Activated CD4-positive, CD25-positive, alpha-beta regulatory T cell treated with anti-CD3 and anti-CD28 coated beads, Interleukin-2, amount 50 U/mL, for 24 hours (primary cell): ENCODE measurements at regions not wholly inside any gene's neighbourhood (a gene's known extent, or its start where the extent isn't known, plus 50 kb on each side); places are given as distances from the start of the nearest gene placed in this dataset.
A peak's percentile ranks its signal among the peaks of the same experiment; 100 is the strongest.

Source experiments
- ATAC-seq, 2 donors: fragments of 150-1000 bp; cut with Tn5 transposase; one replicate each; pipeline ENCODE4 v1.10.0; 2021; ENCODE audit warnings: mild to moderate bottlenecking in 1 of 2, moderate library complexity in 1 of 2

GRCh38 chr13:24085662-24086061, 74.9 kb upstream of the SPATA13 start:
- no peak for ATAC-seq

- no peak for ATAC-seq
Measured at GRCh38 chr13:24086642-24087041, 73.9 kb upstream of the SPATA13 start.

- ATAC-seq = no peak
Measured at GRCh38 chr13:24087605-24088225, 72.8 kb upstream of the SPATA13 start.

DNA sequence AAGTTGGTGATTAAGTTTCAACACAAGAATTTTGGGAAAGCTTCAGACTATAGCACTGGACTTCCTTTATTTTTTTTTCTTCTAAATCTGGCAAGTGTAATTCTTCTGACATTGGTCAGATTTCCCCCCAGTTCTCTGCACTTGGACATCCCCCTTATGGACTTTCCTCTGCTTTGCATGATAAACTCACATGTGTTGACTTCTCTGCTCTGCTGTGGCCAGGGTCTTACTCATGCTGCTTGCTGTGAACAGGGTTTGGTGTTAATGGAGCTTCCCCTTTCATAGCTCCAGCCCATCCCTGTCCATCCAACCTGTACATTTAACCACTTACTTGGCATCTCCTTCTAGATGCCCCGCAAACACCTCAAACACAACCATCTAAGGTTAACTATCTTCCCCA, 70.5 kb upstream of the SPATA13 start:
- ATAC-seq = no peak

GRCh38 chr13:24091080-24091479, 69.4 kb upstream of the SPATA13 start:
- no peak for ATAC-seq

DNA sequence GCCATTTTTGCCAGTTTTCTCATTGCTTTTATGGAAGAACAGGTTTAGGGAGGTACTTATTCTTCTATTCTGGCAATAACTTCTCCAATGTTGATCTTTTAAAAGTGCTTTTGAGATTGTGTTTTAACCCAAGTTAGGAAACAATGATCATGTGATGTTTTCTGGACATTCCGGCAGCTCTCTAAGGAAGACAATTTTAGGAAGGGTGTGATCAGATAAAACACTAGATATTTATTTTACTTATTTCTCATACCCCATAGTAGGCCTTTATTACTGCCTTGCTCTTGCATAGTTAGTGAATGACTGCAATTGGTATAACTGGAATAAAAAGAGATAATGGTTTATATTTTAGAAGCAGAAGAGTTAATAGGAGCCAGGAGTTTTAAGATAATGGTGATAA, 68.4 kb upstream of the SPATA13 start:
- no peak for ATAC-seq

- ATAC-seq = no peak
Measured at GRCh38 chr13:24093047-24093446, 67.5 kb upstream of the SPATA13 start.

- ATAC-seq = no peak
Measured at GRCh38 chr13:24096659-24097058, 63.9 kb upstream of the SPATA13 start.

DNA sequence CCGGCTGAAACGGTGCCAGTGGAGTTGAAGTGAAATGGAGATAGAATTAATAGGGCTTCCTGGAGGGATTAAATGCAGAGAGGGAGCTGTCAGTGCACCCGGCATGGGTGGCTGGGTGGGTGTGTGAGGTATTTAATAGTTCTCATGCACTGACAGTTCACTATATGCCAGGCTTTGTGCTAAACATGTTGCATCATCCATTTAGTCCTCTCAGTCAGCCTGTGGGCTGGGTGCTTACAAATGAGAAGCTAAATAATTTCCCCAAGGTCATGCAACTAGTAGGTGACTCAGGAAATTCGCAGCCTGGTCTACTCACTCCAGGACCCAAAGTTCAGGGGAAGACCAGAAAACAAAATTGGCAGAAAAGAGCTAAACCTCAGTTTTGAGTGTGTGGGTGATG, 63.5 kb upstream of the SPATA13 start:
- peak; percentile 82 to 87 for ATAC-seq

DNA sequence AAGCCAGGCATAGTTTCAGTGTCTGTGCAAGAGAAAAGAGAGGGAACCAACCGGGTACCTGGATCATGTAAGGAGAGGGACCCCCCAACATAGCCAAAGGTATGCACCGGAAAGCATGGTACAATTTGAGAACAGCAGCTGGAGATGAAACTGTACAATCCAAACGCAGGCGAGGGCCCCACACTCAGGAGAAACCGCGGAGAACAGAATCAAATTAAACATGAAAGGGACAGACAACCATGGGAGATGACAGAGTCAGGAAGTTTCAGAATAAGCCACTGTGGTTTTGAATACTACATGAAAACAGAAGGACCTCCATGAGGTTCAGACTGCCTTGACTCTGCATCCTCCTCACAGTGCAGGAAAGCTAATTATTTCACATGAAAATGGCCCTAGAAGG, 62.9 kb upstream of the SPATA13 start:
- ATAC-seq = peak; percentile 46 to 56

GRCh38 chr13:24099490-24099889, 61.0 kb upstream of the SPATA13 start:
- no peak for ATAC-seq

DNA sequence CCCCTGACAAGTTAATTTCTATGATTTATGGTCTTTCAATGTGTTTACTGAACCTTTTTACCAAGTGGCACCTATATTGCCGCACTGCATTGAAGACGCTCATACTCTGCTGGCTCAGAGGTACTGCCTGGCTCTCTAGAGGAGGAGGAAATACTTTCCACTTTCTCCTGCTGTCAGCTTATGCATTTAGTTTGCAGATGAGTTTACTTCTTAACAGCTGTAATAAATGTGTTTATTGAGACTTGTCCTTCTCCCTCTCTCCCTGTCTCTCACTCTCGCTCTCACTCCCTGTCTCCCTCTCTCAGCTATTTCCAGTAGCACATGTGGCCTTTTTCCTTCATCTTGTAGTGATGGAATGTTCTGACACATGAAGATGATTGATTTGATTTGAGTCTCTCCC, 60.3 kb upstream of the SPATA13 start:
- no peak for ATAC-seq

GRCh38 chr13:24103782-24104372, 56.6 kb upstream of the SPATA13 start:
- ATAC-seq = no peak

DNA sequence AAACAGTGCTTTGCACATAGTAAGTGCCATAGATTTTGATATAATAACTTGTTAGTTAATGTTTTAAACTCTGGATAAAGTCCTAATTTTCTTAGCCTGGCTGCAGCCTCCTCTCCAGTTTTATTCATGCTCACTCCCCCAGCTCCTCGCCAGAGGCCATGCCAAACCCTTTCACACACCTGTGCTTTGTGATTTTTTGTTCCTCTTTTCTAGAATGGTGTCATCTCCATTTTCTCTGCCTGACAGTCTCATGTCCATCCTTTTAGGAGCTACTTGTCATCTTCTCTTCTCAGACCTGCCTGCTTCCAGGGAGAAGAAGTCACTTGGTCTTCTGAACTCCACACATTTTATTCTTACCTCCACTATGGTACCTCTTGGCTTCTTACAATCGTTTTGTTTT, 55.8 kb upstream of the SPATA13 start:
- ATAC-seq = no peak

- no peak for ATAC-seq
Measured at GRCh38 chr13:24106429-24106828, 54.1 kb upstream of the SPATA13 start.

DNA sequence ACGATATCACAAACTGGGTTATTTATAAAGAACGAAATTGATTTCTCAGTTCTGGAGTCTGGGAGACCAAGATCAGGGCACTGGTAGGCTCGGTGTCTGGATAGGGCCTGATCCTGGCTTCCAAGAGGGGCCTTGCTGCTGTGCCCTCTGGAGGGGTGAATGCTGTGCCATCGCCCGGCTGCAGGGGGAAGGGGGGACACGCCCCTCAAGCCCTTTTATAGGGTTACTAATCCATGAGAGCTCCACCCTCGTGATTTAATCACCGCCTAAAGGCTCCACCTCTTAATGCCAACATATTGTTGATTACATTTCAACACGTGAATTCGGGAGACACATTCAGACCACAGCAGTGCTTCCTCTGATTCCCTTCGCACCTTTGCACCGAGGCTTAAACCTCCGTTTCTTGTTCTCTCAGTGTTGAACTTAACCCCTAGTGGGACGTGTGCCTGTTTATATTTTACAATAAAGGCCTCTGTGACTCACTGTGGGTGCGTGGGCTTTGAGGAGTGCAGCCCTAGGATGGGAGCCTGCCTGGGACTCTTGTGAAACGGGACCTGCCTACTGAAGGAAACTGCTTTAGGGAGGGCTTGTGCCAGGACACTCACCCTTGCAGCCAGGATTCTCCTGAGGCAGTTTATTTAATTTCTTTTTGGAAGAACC, 52.4 kb upstream of the SPATA13 start:
- ATAC-seq = no peak

- no peak for ATAC-seq
Measured at GRCh38 chr13:24108615-24108965, 51.9 kb upstream of the SPATA13 start.

GRCh38 chr13:24110011-24110410, 50.5 kb upstream of the SPATA13 start:
- no peak for ATAC-seq
